CD4-positive, CD25-positive, alpha-beta regulatory T cell (primary cell): ENCODE measurements at regions not wholly inside any gene's neighbourhood (a gene's known extent, or its start where the extent isn't known, plus 50 kb on each side); places are given as distances from the start of the nearest gene placed in this dataset.
A peak's percentile ranks its signal among the peaks of the same experiment; 100 is the strongest.
"Not testable (repeated sequence)": the region's sequence is repeated elsewhere in the genome, so short reads cannot be mapped to it uniquely, and the experiment has no call there.

Experiments
- ATAC-seq, 2 donors: fragments of 150-1000 bp; cut with Tn5 transposase; one replicate each; pipeline ENCODE4 v1.10.0; 2021; ENCODE audit warnings: low read depth in 2 of 2, moderate number of reproducible peaks in 2 of 2, moderate library complexity in 1 of 2
- DNase-seq, 3 donors: peaks; one replicate each; pipeline versions ENCODE4 v3.0.0 to v3.0.0-alpha.2; 2012 to 2022; ENCODE audit warnings: mixed read lengths in 1 of 3
- H3K27ac ChIP-seq: one replicate; pipeline ENCODE4 v1.7.0; 2013; ENCODE audit warnings: mild to moderate bottlenecking, low read length; ENCODE audit not compliant: insufficient read depth, poor library complexity, severe bottlenecking
- H3K27me3 ChIP-seq: one replicate; pipeline ENCODE4 v1.7.0; 2013; ENCODE audit warnings: low read length; ENCODE audit not compliant: control insufficient read depth, insufficient read depth
- H3K36me3 ChIP-seq: one replicate; pipeline ENCODE4 v1.7.0; 2013; ENCODE audit warnings: mild to moderate bottlenecking, low read length, moderate library complexity; ENCODE audit not compliant: control insufficient read depth, insufficient read depth
- H3K4me1 ChIP-seq: 2 replicates; pipeline ENCODE4 v1.7.0; 2013; ENCODE audit warnings: mild to moderate bottlenecking, low read length; ENCODE audit not compliant: insufficient read depth, control insufficient read depth, poor library complexity, severe bottlenecking
- H3K4me3 ChIP-seq: one replicate; pipeline ENCODE4 v1.7.0; 2013; ENCODE audit warnings: low read depth, mild to moderate bottlenecking, low read length, moderate library complexity
- H3K9me3 ChIP-seq, 2 experiments: 1 replicate in 1 of 2; 2 replicates in 1 of 2; pipeline ENCODE4 v1.7.0; 2013; ENCODE audit warnings: low read length in 2 of 2, mild to moderate bottlenecking in 1 of 2, moderate library complexity in 1 of 2; ENCODE audit not compliant: control insufficient read depth in 2 of 2
- H3K27ac Mint-ChIP-seq, 3 donors: one replicate each; pipeline ENCODE4 v1.8.0; 2020 to 2022; ENCODE audit warnings: mild to moderate bottlenecking in 3 of 3, mixed read lengths in 3 of 3, moderate library complexity in 2 of 3
- H3K27me3 Mint-ChIP-seq: one replicate; pipeline ENCODE4 v1.8.0; 2022; ENCODE audit warnings: mild to moderate bottlenecking, mixed read lengths
- H3K36me3 Mint-ChIP-seq: one replicate; pipeline ENCODE4 v1.8.0; 2020; ENCODE audit warnings: mixed read lengths
- H3K4me1 Mint-ChIP-seq, 4 donors: one replicate each; pipeline ENCODE4 v1.8.0; 2020 to 2022; ENCODE audit warnings: mixed read lengths in 4 of 4, mild to moderate bottlenecking in 1 of 4
- H3K4me3 Mint-ChIP-seq, 4 donors: one replicate each; pipeline ENCODE4 v1.8.0; 2020 to 2022; ENCODE audit warnings: mild to moderate bottlenecking in 4 of 4, mixed read lengths in 4 of 4, moderate library complexity in 3 of 4
- H3K9me3 Mint-ChIP-seq, 7 donors: one replicate each; pipeline ENCODE4 v1.8.0; 2020 to 2022; ENCODE audit warnings: mixed read lengths in 7 of 7, mild to moderate bottlenecking in 3 of 7, moderate library complexity in 2 of 7

- ATAC-seq (no peak), DNase-seq (no peak)
- Mint-ChIP-seq H3K36me3 (no peaks in the 10 kb centered on the region), H3K9me3 (peaks cover 0 to 2% (median 0%) of the 10 kb centered on the region in 7 donors), H3K4me3 (no peak overlapping the region), H3K4me1 (peaks cover 0 to 10% (median 3%) of the 10 kb centered on the region in 4 donors), H3K27ac (no peak overlapping the region), H3K27me3 (no peaks in the 10 kb centered on the region)
- no peaks in the 10 kb centered on the region for H3K27me3 ChIP-seq
- H3K9me3 ChIP-seq = no peaks in the 10 kb centered on the region
- no peak overlapping the region for H3K27ac ChIP-seq
- no peaks in the 10 kb centered on the region for H3K4me1 ChIP-seq
- no peaks in the 10 kb centered on the region for H3K36me3 ChIP-seq
- no peak overlapping the region for H3K4me3 ChIP-seq
Observed at GRCh38 chrX:13419276-13419675, 99.4 kb upstream of the ATXN3L start.

GRCh38 chrX:13418126-13419097 is 98.6 kb upstream of the ATXN3L start:
- Mint-ChIP-seq H3K4me1 (peaks cover 0 to 10% (median 3%) of the 10 kb centered on the region in 4 donors), H3K27ac (no peak overlapping the region), H3K4me3 (no peak overlapping the region), H3K9me3 (peaks cover 0 to 2% (median 0%) of the 10 kb centered on the region in 7 donors), H3K27me3 (no peaks in the 10 kb centered on the region), H3K36me3 (no peaks in the 10 kb centered on the region)
- Histone ChIP-seq H3K27me3 (no peaks in the 10 kb centered on the region), H3K36me3 (no peaks in the 10 kb centered on the region), H3K27ac (no peak overlapping the region), H3K9me3 (no peaks in the 10 kb centered on the region), H3K4me1 (no peaks in the 10 kb centered on the region), H3K4me3 (no peak overlapping the region)
- no peak for ATAC-seq
- DNase-seq = no peak

- H3K27me3 ChIP-seq = no peaks in the 10 kb centered on the region
- Mint-ChIP-seq H3K27ac (no peak overlapping the region), H3K9me3 (peaks cover 0 to 2% (median 0%) of the 10 kb centered on the region in 7 donors), H3K27me3 (no peaks in the 10 kb centered on the region), H3K4me1 (peaks cover 0 to 10% (median 0%) of the 10 kb centered on the region in 4 donors), H3K4me3 (no peak overlapping the region), H3K36me3 (no peaks in the 10 kb centered on the region)
- ATAC-seq (no peak), DNase-seq (no peak)
- no peaks in the 10 kb centered on the region for H3K9me3 ChIP-seq
- no peak overlapping the region for H3K4me3 ChIP-seq
- H3K4me1 ChIP-seq = no peaks in the 10 kb centered on the region
- no peak overlapping the region for H3K27ac ChIP-seq
- H3K36me3 ChIP-seq = no peaks in the 10 kb centered on the region
Observed at GRCh38 chrX:13415509-13415908, 95.7 kb upstream of the ATXN3L start.

GRCh38 chrX:13414006-13414647 is 94.3 kb upstream of the ATXN3L start:
- no peak overlapping the region for H3K4me3 Mint-ChIP-seq
- no peaks in the 10 kb centered on the region for H3K36me3 Mint-ChIP-seq
- no peaks in the 10 kb centered on the region for H3K36me3 ChIP-seq
- no peak for DNase-seq
- peaks cover 0 to 10% (median 0%) of the 10 kb centered on the region in 4 donors for H3K4me1 Mint-ChIP-seq
- H3K27ac ChIP-seq = no peak overlapping the region
- H3K27ac Mint-ChIP-seq = no peak overlapping the region
- H3K27me3 Mint-ChIP-seq = no peaks in the 10 kb centered on the region
- no peaks in the 10 kb centered on the region for H3K27me3 ChIP-seq
- no peaks in the 10 kb centered on the region for H3K9me3 ChIP-seq
- H3K4me3 ChIP-seq = no peak overlapping the region
- no peaks in the 10 kb centered on the region for H3K4me1 ChIP-seq
- H3K9me3 Mint-ChIP-seq = peaks cover 0 to 5% (median 1%) of the 10 kb centered on the region in 7 donors
- ATAC-seq = no peak

GRCh38 chrX:13412208-13412600 is 92.4 kb upstream of the ATXN3L start:
- no peak for ATAC-seq

GRCh38 chrX:13411496-13412207 is 91.8 kb upstream of the ATXN3L start:
- DNase-seq = no peak
- ATAC-seq = no peak
- Histone ChIP-seq H3K4me3 (no peak overlapping the region), H3K9me3 (no peaks in the 10 kb centered on the region), H3K27ac (no peak overlapping the region), H3K4me1 (no peaks in the 10 kb centered on the region), H3K27me3 (no peaks in the 10 kb centered on the region), H3K36me3 (no peaks in the 10 kb centered on the region)
- Mint-ChIP-seq H3K27me3 (no peaks in the 10 kb centered on the region), H3K9me3 (peaks cover 0 to 16% (median 0%) of the 10 kb centered on the region in 7 donors), H3K4me1 (peaks cover 0 to 6% (median 0%) of the 10 kb centered on the region in 4 donors), H3K27ac (peak overlapping the region in 1 of 3 donors; percentile 52), H3K4me3 (peak overlapping the region in 1 of 4 donors; percentile 51), H3K36me3 (no peaks in the 10 kb centered on the region)

More at GRCh38 chrX:13412208-13412600, 92.4 kb upstream of the ATXN3L start:
- H3K4me1 ChIP-seq = no peaks in the 10 kb centered on the region
- no peak overlapping the region for H3K4me3 ChIP-seq
- no peaks in the 10 kb centered on the region for H3K36me3 Mint-ChIP-seq
- H3K9me3 Mint-ChIP-seq = peaks cover 0 to 14% (median 1%) of the 10 kb centered on the region in 7 donors
- no peaks in the 10 kb centered on the region for H3K9me3 ChIP-seq
- H3K27ac Mint-ChIP-seq = no peak overlapping the region
- no peaks in the 10 kb centered on the region for H3K27me3 Mint-ChIP-seq
- no peak overlapping the region for H3K4me3 Mint-ChIP-seq
- peaks cover 0 to 8% (median 0%) of the 10 kb centered on the region in 4 donors for H3K4me1 Mint-ChIP-seq
- H3K27me3 ChIP-seq = no peaks in the 10 kb centered on the region
- no peak overlapping the region for H3K27ac ChIP-seq
- H3K36me3 ChIP-seq = no peaks in the 10 kb centered on the region
- no peak for DNase-seq

- H3K27me3 Mint-ChIP-seq, H3K27me3 ChIP-seq, H3K4me1 Mint-ChIP-seq, H3K4me3 Mint-ChIP-seq, H3K36me3 ChIP-seq, H3K36me3 Mint-ChIP-seq, H3K27ac Mint-ChIP-seq, H3K4me3 ChIP-seq, ATAC-seq, H3K27ac ChIP-seq, H3K4me1 ChIP-seq, DNase-seq, H3K9me3 ChIP-seq: not testable (repeated sequence)
- H3K9me3 Mint-ChIP-seq = peaks cover 0 to 16% (median 2%) of the 10 kb centered on the region in 7 donors
Observed at GRCh38 chrX:13408599-13408998, 88.7 kb upstream of the ATXN3L start.
